Mucosa of stomach (tissue), 1 donor: ENCODE measurements at regions not wholly inside any gene's neighbourhood (a gene's known extent, or its start where the extent isn't known, plus 50 kb on each side); places are given as distances from the start of the nearest gene placed in this dataset.

ENCODE experiments used
- H3K27me3 ChIP-seq: one replicate; pipeline ENCODE4 v1.7.0; 2013; ENCODE audit warnings: mild to moderate bottlenecking, low read length; ENCODE audit not compliant: control insufficient read depth, insufficient read depth
- H3K36me3 ChIP-seq: one replicate; pipeline ENCODE4 v1.7.0; 2013; ENCODE audit warnings: low read length; ENCODE audit not compliant: control insufficient read depth, insufficient read depth
- H3K4me1 ChIP-seq: one replicate; pipeline ENCODE4 v1.7.0; 2013; ENCODE audit warnings: mild to moderate bottlenecking, low read length; ENCODE audit not compliant: control insufficient read depth, insufficient read depth
- H3K4me3 ChIP-seq: one replicate; pipeline ENCODE4 v1.7.0; 2013; ENCODE audit warnings: low read length
- H3K9ac ChIP-seq: one replicate; pipeline ENCODE4 v1.7.0; 2013; ENCODE audit warnings: mild to moderate bottlenecking, low read length, moderate library complexity
- H3K9me3 ChIP-seq: one replicate; pipeline ENCODE4 v1.7.0; 2013; ENCODE audit warnings: mild to moderate bottlenecking, low read length, moderate library complexity; ENCODE audit not compliant: control insufficient read depth
- donor health status: Pancreatic carcinoma.

DNA sequence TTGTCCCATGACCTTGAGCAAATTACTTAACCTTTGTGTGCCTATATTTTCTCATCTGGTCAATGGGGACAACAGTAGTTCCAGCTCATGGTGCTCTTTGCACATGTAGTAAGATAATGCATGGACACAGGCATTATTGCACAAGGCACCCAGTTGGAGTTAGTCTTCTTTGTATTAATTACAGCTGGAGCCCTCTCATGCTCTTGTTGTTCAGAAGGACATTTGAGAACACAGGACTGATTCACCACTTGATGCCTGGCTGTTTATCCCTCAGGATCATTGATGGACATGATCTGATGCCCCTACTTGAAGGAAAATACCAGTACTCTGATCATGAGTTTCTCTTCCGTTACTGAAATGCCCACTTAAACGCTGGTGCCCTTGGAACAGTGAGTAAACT lies 1068.6 kb downstream of the NLGN4Y start:
- H3K4me1 ChIP-seq = no peaks in the 10 kb centered on the region
- H3K9me3 ChIP-seq = no peaks in the 10 kb centered on the region
- no peaks in the 10 kb centered on the region for H3K36me3 ChIP-seq
- H3K4me3 ChIP-seq = no peak overlapping the region
- no peaks in the 10 kb centered on the region for H3K27me3 ChIP-seq
- H3K9ac ChIP-seq = no peak overlapping the region

DNA sequence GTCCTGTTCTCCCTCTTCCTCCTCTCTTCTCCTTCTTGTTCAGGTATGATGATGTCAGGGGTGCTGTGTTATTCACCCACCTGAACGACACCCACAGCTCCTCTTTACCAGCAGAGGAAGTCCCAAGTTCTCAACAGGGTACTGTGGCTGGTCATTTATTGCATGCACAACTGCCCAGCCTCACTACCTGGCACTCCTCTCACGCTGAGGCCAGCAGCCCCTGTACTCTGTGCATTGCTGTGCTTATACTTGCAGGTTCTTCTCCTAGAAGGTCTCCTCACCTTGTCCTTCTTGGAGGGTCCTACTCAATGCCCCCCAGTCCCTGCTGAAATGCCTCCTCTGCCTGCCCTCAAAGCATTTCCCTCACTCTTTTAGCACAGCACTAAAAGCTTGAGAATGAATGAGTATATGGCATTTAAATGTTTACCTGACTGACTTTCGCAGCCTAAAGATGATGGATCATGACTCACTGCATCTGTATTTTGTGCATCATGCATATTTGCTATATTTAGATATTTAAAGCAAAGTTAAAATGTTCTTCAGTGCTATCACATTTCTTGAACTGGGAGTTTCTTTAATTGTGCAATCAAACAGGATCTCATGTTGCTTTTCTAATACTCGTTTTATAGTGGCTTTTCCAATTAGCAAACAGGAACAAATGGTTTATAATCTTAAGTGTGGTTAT lies 1069.3 kb downstream of the NLGN4Y start:
- H3K36me3 ChIP-seq = no peaks in the 10 kb centered on the region
- H3K9ac ChIP-seq = no peak overlapping the region
- H3K9me3 ChIP-seq = no peaks in the 10 kb centered on the region
- H3K4me1 ChIP-seq = no peaks in the 10 kb centered on the region
- H3K27me3 ChIP-seq = no peaks in the 10 kb centered on the region
- H3K4me3 ChIP-seq = no peak overlapping the region

DNA sequence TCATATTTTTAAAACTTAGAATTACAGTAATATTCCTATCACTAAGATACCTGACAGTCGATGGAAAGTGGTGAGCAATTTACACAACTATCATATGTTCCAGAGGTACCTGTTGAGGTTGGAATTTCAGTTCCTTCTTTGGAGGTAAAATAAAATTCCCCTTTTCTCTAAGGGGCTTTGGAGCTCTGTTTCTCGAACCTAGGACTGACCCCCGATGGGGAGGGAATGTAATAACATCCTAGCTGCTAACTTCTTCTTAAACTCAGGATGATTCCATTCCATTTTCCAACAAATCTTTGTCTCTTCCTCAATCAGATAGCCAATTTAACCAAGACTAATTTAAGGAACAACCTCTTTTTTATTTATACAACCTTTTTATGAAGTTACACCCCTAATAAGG lies 1069.8 kb downstream of the NLGN4Y start:
- Histone ChIP-seq H3K4me3 (no peak overlapping the region), H3K36me3 (no peaks in the 10 kb centered on the region), H3K9ac (no peak overlapping the region), H3K4me1 (no peaks in the 10 kb centered on the region), H3K27me3 (no peaks in the 10 kb centered on the region), H3K9me3 (no peaks in the 10 kb centered on the region)

DNA sequence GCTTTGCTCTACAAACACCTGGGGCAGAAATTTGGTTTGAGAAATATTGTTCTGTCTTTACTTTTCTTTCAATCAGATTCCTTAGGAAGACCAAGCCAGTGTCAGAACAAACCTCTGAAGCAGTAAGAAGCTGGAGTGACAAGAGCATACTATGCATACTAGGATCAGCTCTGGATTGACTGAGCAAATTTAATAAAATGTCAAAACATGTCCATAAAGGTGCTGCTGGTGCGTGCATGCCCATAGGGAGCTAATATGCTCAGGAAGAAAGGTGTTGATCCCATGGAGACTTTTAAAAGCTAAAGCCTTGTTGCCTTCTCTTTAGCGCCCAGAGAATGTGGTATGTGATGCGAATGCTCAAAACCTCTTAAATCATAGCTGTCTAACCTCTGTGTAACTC lies 1076.2 kb downstream of the NLGN4Y start:
- Histone ChIP-seq H3K9ac (no peak overlapping the region), H3K27me3 (no peaks in the 10 kb centered on the region), H3K36me3 (no peaks in the 10 kb centered on the region)

GRCh38 chrY:15624370-15624769 lies 1100.0 kb downstream of the NLGN4Y start:
- Histone ChIP-seq H3K27me3 (no peaks in the 10 kb centered on the region), H3K4me3 (no peak overlapping the region), H3K9me3 (no peaks in the 10 kb centered on the region), H3K9ac (no peak overlapping the region), H3K4me1 (no peaks in the 10 kb centered on the region), H3K36me3 (no peaks in the 10 kb centered on the region)

More for the DNA sequence above, 1076.2 kb downstream of the NLGN4Y start:
- Histone ChIP-seq H3K4me1 (no peaks in the 10 kb centered on the region), H3K9me3 (no peaks in the 10 kb centered on the region), H3K4me3 (no peak overlapping the region)

GRCh38 chrY:15624928-15625327 lies 1100.6 kb downstream of the NLGN4Y start:
- Histone ChIP-seq H3K9ac (no peak overlapping the region), H3K27me3 (no peaks in the 10 kb centered on the region), H3K36me3 (no peaks in the 10 kb centered on the region), H3K9me3 (no peaks in the 10 kb centered on the region), H3K4me1 (no peaks in the 10 kb centered on the region), H3K4me3 (no peak overlapping the region)

DNA sequence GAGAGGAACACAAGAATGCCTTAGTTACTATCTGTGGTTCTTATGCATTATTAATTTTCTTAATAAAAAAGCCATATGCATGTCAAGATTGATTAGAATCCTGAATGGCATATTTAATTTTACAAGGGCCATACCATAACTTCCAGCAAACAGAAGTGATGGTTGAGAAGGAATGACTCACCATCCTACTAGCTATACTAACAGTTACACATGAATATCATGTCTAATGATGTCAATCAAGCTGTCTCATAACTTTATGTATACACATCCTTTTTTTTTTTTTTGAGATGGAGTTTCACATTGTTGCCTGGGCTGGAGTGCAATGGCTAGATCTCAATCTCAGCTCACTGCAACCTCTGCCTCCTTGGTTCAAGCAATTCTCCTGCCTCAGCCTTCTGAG lies 1123.9 kb downstream of the NLGN4Y start:
- Histone ChIP-seq H3K9me3 (no peaks in the 10 kb centered on the region), H3K27me3 (no peaks in the 10 kb centered on the region), H3K4me1 (no peaks in the 10 kb centered on the region), H3K36me3 (no peaks in the 10 kb centered on the region), H3K9ac (no peak overlapping the region), H3K4me3 (no peak overlapping the region)

GRCh38 chrY:15650056-15650455 lies 1125.7 kb downstream of the NLGN4Y start:
- H3K27me3 ChIP-seq = no peaks in the 10 kb centered on the region
- H3K9ac ChIP-seq = no peak overlapping the region

DNA sequence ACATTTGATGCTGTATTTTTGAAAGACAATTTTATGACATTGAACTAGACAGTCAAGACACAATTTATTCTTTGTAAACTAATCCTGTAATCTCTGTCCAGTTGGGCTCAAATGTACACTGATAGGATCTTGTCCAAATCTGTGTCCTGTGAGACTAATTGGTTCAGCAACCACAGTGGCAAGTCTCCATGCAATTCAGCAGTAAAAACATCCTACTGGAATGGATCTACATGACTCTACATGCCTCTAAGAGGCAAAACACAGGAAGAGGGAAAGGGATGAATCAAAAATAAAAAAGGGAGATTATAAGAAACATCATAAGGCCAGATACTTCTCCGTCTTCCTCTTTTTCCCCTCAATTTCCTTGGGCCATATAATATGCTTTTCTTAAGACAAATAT lies 1164.2 kb downstream of the NLGN4Y start:
- Histone ChIP-seq H3K36me3 (no peaks in the 10 kb centered on the region), H3K27me3 (no peaks in the 10 kb centered on the region), H3K4me3 (no peak overlapping the region), H3K4me1 (no peaks in the 10 kb centered on the region), H3K9me3 (no peaks in the 10 kb centered on the region), H3K9ac (no peak overlapping the region)

More at GRCh38 chrY:15650056-15650455, 1125.7 kb downstream of the NLGN4Y start:
- Histone ChIP-seq H3K4me1 (no peaks in the 10 kb centered on the region), H3K4me3 (no peak overlapping the region), H3K9me3 (no peaks in the 10 kb centered on the region), H3K36me3 (no peaks in the 10 kb centered on the region)

- H3K27me3 ChIP-seq = no peaks in the 10 kb centered on the region
- no peaks in the 10 kb centered on the region for H3K9me3 ChIP-seq
- no peaks in the 10 kb centered on the region for H3K4me1 ChIP-seq
- H3K36me3 ChIP-seq = no peaks in the 10 kb centered on the region
- H3K9ac ChIP-seq = no peak overlapping the region
- H3K4me3 ChIP-seq = no peak overlapping the region
These were observed 1165.7 kb downstream of the NLGN4Y start for GRCh38 chrY:15689994-15690393.

DNA sequence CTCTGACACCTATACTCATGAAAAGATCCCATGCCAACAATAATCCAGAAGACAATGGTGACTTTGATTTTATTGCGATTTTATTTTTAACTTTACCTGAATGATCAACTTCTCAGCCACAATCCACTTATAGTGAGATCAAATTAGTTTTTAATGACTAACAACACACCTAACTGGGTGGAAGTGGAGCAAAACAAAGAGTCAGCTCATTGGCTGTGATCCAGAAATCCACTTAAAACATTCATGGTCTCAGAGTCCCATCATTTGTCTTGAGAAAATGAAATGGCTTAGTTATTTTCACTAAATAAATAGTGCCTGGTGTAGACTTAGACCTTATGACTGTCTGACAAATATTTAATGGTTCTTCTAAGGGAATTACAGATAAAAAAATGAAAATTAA lies 1177.8 kb downstream of the NLGN4Y start:
- H3K4me3 ChIP-seq = no peak overlapping the region
- H3K9me3 ChIP-seq = no peaks in the 10 kb centered on the region
- no peaks in the 10 kb centered on the region for H3K27me3 ChIP-seq
- H3K4me1 ChIP-seq = no peaks in the 10 kb centered on the region
- no peaks in the 10 kb centered on the region for H3K36me3 ChIP-seq
- no peak overlapping the region for H3K9ac ChIP-seq

DNA sequence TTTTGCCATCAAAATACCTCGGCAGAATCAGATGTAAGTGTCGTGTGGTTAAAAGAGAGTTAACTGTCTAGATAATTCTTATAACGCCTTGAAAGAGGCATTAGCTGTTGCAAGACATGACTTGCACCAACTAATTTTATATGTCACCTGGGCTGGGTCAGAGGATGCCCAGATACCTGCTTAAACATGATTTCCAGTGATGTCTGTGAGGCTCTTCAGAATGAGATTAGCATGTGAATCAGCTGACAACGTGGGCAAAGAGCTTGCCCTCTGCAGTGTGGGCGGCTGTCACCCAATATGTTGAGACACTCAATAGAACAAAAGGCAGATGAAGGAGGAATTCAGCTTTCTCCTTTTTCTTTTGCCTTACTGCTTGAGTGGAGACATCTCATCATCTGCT lies 1180.6 kb downstream of the NLGN4Y start:
- Histone ChIP-seq H3K4me1 (no peaks in the 10 kb centered on the region), H3K27me3 (no peaks in the 10 kb centered on the region), H3K9me3 (no peaks in the 10 kb centered on the region), H3K36me3 (no peaks in the 10 kb centered on the region), H3K4me3 (no peak overlapping the region), H3K9ac (no peak overlapping the region)
